Ascending aorta (tissue), 2 donors: ENCODE measurements at regions not wholly inside any gene's neighbourhood (a gene's known extent, or its start where the extent isn't known, plus 50 kb on each side); places are given as distances from the start of the nearest gene placed in this dataset.

Experiments used
- DNase-seq, 2 donors: peaks; one replicate each; pipeline ENCODE4 v3.0.0-alpha.2; 2019; ENCODE audit warnings: low spot score in 2 of 2
- H3K27ac ChIP-seq, 2 donors: fragments of 200-600 bp; sonication (generic); one replicate each; pipeline ENCODE4 v1.5.1; 2016 to 2017; ENCODE audit warnings: mild to moderate bottlenecking in 1 of 2
- H3K27me3 ChIP-seq: fragments of 200-600 bp; sonication (generic); one replicate; pipeline ENCODE4 v1.5.1; 2017
- H3K36me3 ChIP-seq, 2 donors: fragments of 200-600 bp; sonication (generic); one replicate each; pipeline ENCODE4 v1.5.1; 2016
- H3K4me1 ChIP-seq, 2 donors: fragments of 200-600 bp; sonication (generic); one replicate each; pipeline ENCODE4 v1.5.1; 2016 to 2017; ENCODE audit warnings: mild to moderate bottlenecking in 1 of 2
- H3K4me3 ChIP-seq, 2 donors: fragments of 200-600 bp; sonication (generic); one replicate each; pipeline ENCODE4 v1.5.1; 2016 to 2017; ENCODE audit warnings: mild to moderate bottlenecking in 1 of 2
- H3K9me3 ChIP-seq, 2 donors: fragments of 200-600 bp; sonication (generic); one replicate each; pipeline ENCODE4 v1.5.1; 2016
- CTCF ChIP-seq, 3 experiments: fragments of 200-600 bp in 2 of 3; fragments of 450-650 bp in 1 of 3; sonication (generic) in 2 of 3; IDR thresholded peaks; one replicate each; pipeline ENCODE4 v1.5.1; 2016 to 2019; ENCODE audit warnings: antibody characterized with exemption in 3 of 3, mild to moderate bottlenecking in 1 of 3, moderate library complexity in 1 of 3
- intact Hi-C: fragments of 100-400 bp; cut with DNase I; formaldehyde crosslinking; loops from one replicate; pipeline ENCODE4 v1.15.1; 2023

GRCh38 chr2:45115181-45115580 lies 105.9 kb upstream of the SIX2 start:
- Histone ChIP-seq H3K4me1 (peaks cover 0 to under 1% of the 10 kb centered on the region in 2 donors), H3K9me3 (no peaks in the 10 kb centered on the region), H3K27ac (no peak overlapping the region), H3K36me3 (no peaks in the 10 kb centered on the region), H3K4me3 (no peak overlapping the region), H3K27me3 (no peaks in the 10 kb centered on the region)
- intact Hi-C loops, result no loop called here
- no peak for DNase-seq
- no peak for TF ChIP-seq CTCF (IDR thresholded peaks at IDR 0.05)

GRCh38 chr2:45114221-45114955 lies 105.1 kb upstream of the SIX2 start:
- TF ChIP-seq CTCF (IDR thresholded peaks at IDR 0.05), result no peak
- Histone ChIP-seq H3K27me3 (no peaks in the 10 kb centered on the region), H3K9me3 (no peaks in the 10 kb centered on the region), H3K36me3 (no peaks in the 10 kb centered on the region), H3K4me1 (no peaks in the 10 kb centered on the region), H3K4me3 (no peak overlapping the region), H3K27ac (no peak overlapping the region)
- no peak for DNase-seq
- intact Hi-C loops, result no loop called here

- intact Hi-C loops, result no loop called here
- Histone ChIP-seq H3K4me3 (no peak overlapping the region), H3K27me3 (no peaks in the 10 kb centered on the region), H3K9me3 (no peaks in the 10 kb centered on the region), H3K4me1 (peaks cover 0 to 2% of the 10 kb centered on the region in 2 donors), H3K27ac (no peak overlapping the region), H3K36me3 (no peaks in the 10 kb centered on the region)
- no peak for DNase-seq
- TF ChIP-seq CTCF (IDR thresholded peaks at IDR 0.05), result no peak
Measured at GRCh38 chr2:45112750-45113149, 103.5 kb upstream of the SIX2 start.

- Histone ChIP-seq H3K27me3 (no peaks in the 10 kb centered on the region), H3K36me3 (no peaks in the 10 kb centered on the region), H3K27ac (no peak overlapping the region), H3K4me3 (no peak overlapping the region), H3K4me1 (peaks cover 0 to 2% of the 10 kb centered on the region in 2 donors), H3K9me3 (no peaks in the 10 kb centered on the region)
- TF ChIP-seq CTCF (IDR thresholded peaks at IDR 0.05), result no peak
- intact Hi-C loops, result no loop called here
- no peak for DNase-seq
Measured at GRCh38 chr2:45105050-45105582, 95.9 kb upstream of the SIX2 start.

GRCh38 chr2:45104429-45104828 lies 95.2 kb upstream of the SIX2 start:
- Histone ChIP-seq H3K9me3 (no peaks in the 10 kb centered on the region), H3K4me1 (peaks cover 0 to 2% of the 10 kb centered on the region in 2 donors), H3K27ac (no peak overlapping the region), H3K4me3 (no peak overlapping the region), H3K27me3 (no peaks in the 10 kb centered on the region), H3K36me3 (no peaks in the 10 kb centered on the region)
- TF ChIP-seq CTCF (IDR thresholded peaks at IDR 0.05), result no peak
- DNase-seq, result no peak
- intact Hi-C loops, result no loop called here
